Gastrocnemius medialis (tissue), 4 donors: ENCODE measurements at regions not wholly inside any gene's neighbourhood (a gene's known extent, or its start where the extent isn't known, plus 50 kb on each side); places are given as distances from the start of the nearest gene placed in this dataset.

Experiments used
- ATAC-seq, 2 donors: fragments of 150-250 bp; one replicate each; pipeline ENCODE4 v1.9.1; 2016
- DNase-seq, 2 donors: peaks; one replicate each; pipeline ENCODE4 v3.0.0-alpha.2; 2019
- H3K27ac ChIP-seq, 4 donors: fragments of 200-600 bp; sonication (generic); 1 replicate in 1 of 4; 2 replicates in 3 of 4; pipeline ENCODE4 v1.5.1; 2016 to 2018; ENCODE audit warnings: mild to moderate bottlenecking in 2 of 4, moderate library complexity in 1 of 4
- H3K27me3 ChIP-seq, 3 donors: fragments of 200-600 bp; sonication (generic) in 2 of 3; 1 replicate in 1 of 3; 2 replicates in 2 of 3; pipeline versions ENCODE4 v1.5.1 to v1.6.0; 2016 to 2019; ENCODE audit warnings: mild to moderate bottlenecking in 1 of 3, moderate library complexity in 1 of 3
- H3K36me3 ChIP-seq, 2 donors: fragments of 200-600 bp; sonication (generic) in 1 of 2; one replicate each; pipeline ENCODE4 v1.5.1; 2017 to 2018
- H3K4me1 ChIP-seq, 2 donors: fragments of 200-600 bp; sonication (generic) in 1 of 2; one replicate each; pipeline ENCODE4 v1.5.1; 2016 to 2017; ENCODE audit warnings: mild to moderate bottlenecking in 2 of 2
- H3K4me3 ChIP-seq, 4 donors: fragments of 200-600 bp; sonication (generic) in 3 of 4; 1 replicate in 1 of 4; 2 replicates in 3 of 4; pipeline ENCODE4 v1.5.1; 2016 to 2019; ENCODE audit warnings: mild to moderate bottlenecking in 2 of 4
- H3K9me3 ChIP-seq, 3 donors: fragments of 200-600 bp; sonication (generic) in 2 of 3; 1 replicate in 1 of 3; 2 replicates in 2 of 3; pipeline ENCODE4 v1.5.1; 2016 to 2019
- CTCF ChIP-seq, 5 experiments: fragments of 450-650 bp in 3 of 5; fragments of 200-600 bp in 2 of 5; sonication (generic) in 2 of 5; IDR thresholded peaks in 4 of 5; conservative IDR thresholded peaks in 1 of 5; 1 replicate in 4 of 5; 2 replicates in 1 of 5; pipeline ENCODE4 v1.5.1; 2016 to 2019; ENCODE audit warnings: antibody characterized with exemption in 5 of 5, mild to moderate bottlenecking in 3 of 5, moderate library complexity in 3 of 5
- POLR2A ChIP-seq, 2 donors: fragments of 450-650 bp; IDR thresholded peaks; one replicate each; pipeline ENCODE4 v1.6.1; 2017; ENCODE audit warnings: antibody characterized with exemption in 2 of 2, mild to moderate bottlenecking in 2 of 2, moderate library complexity in 2 of 2
- in situ Hi-C, 4 donors: fragments of 200-750 bp; cut with MboI; loops; one replicate each; pipeline versions ENCODE4 v1.15.0 to v1.8.0; 2017; ENCODE audit warnings: low sequenced_read_pairs in 4 of 4
- intact Hi-C: fragments of 100-400 bp; cut with DNase I; formaldehyde crosslinking; loops from one replicate; pipeline ENCODE4 v1.15.1; 2023; ENCODE audit warnings: low total_unique reads

GRCh38 chr2:59490192-59490591 is 1063.3 kb downstream of the BCL11A start:
- no peak for ATAC-seq
- no peaks in the 10 kb centered on the region for H3K4me1 ChIP-seq
- intact Hi-C loops, result no loop called here

GRCh38 chr2:59484673-59485072 is 1068.8 kb downstream of the BCL11A start:
- in situ Hi-C loops (no loop called here), intact Hi-C loops (no loop called here)
- Histone ChIP-seq H3K27me3 (no peaks in the 10 kb centered on the region), H3K4me3 (no peak overlapping the region), H3K36me3 (no peaks in the 10 kb centered on the region), H3K9me3 (no peaks in the 10 kb centered on the region), H3K4me1 (no peaks in the 10 kb centered on the region), H3K27ac (no peak overlapping the region)
- TF ChIP-seq CTCF (IDR thresholded peaks at IDR 0.05 in 4 of 5, conservative IDR thresholded peaks at IDR 0.05 in 1 of 5) (no peak), POLR2A (IDR thresholded peaks at IDR 0.05) (no peak)
- ATAC-seq, result no peak
- DNase-seq, result no peak

More at GRCh38 chr2:59490192-59490591, 1063.3 kb downstream of the BCL11A start:
- Histone ChIP-seq H3K36me3 (no peaks in the 10 kb centered on the region), H3K27me3 (no peaks in the 10 kb centered on the region), H3K4me3 (no peak overlapping the region), H3K27ac (no peak overlapping the region), H3K9me3 (no peaks in the 10 kb centered on the region)
- no peak for DNase-seq
- no peak for TF ChIP-seq POLR2A (IDR thresholded peaks at IDR 0.05)
- no peak for TF ChIP-seq CTCF (IDR thresholded peaks at IDR 0.05 in 4 of 5, conservative IDR thresholded peaks at IDR 0.05 in 1 of 5)
- in situ Hi-C loops, result no loop called here

GRCh38 chr2:59463426-59463825 is 1090.0 kb downstream of the BCL11A start:
- Histone ChIP-seq H3K4me3 (no peak overlapping the region), H3K9me3 (no peaks in the 10 kb centered on the region), H3K27me3 (no peaks in the 10 kb centered on the region), H3K27ac (no peak overlapping the region), H3K36me3 (no peaks in the 10 kb centered on the region), H3K4me1 (no peaks in the 10 kb centered on the region)
- DNase-seq (no peak), ATAC-seq (no peak)
- TF ChIP-seq CTCF (IDR thresholded peaks at IDR 0.05 in 4 of 5, conservative IDR thresholded peaks at IDR 0.05 in 1 of 5) (no peak), POLR2A (IDR thresholded peaks at IDR 0.05) (no peak)
- intact Hi-C loops (no loop called here), in situ Hi-C loops (no loop called here)

- intact Hi-C loops, result no loop called here
- ATAC-seq (no peak), DNase-seq (no peak)
- no peaks in the 10 kb centered on the region for H3K4me1 ChIP-seq
- in situ Hi-C loops, result no loop called here
- TF ChIP-seq CTCF (IDR thresholded peaks at IDR 0.05 in 4 of 5, conservative IDR thresholded peaks at IDR 0.05 in 1 of 5) (no peak), POLR2A (IDR thresholded peaks at IDR 0.05) (no peak)
- no peak overlapping the region for H3K27ac ChIP-seq
- H3K9me3 ChIP-seq, result no peaks in the 10 kb centered on the region
- no peaks in the 10 kb centered on the region for H3K36me3 ChIP-seq
- H3K4me3 ChIP-seq, result no peak overlapping the region
- no peaks in the 10 kb centered on the region for H3K27me3 ChIP-seq
These were observed 1090.8 kb downstream of the BCL11A start for GRCh38 chr2:59462422-59463197.

- in situ Hi-C loops, result no loop called here
- no peak overlapping the region for H3K4me3 ChIP-seq
- H3K36me3 ChIP-seq, result no peaks in the 10 kb centered on the region
- ATAC-seq (no peak), DNase-seq (no peak)
- H3K4me1 ChIP-seq, result no peaks in the 10 kb centered on the region
- no peak for TF ChIP-seq CTCF (IDR thresholded peaks at IDR 0.05 in 4 of 5, conservative IDR thresholded peaks at IDR 0.05 in 1 of 5)
- TF ChIP-seq POLR2A (IDR thresholded peaks at IDR 0.05), result no peak
- no peak overlapping the region for H3K27ac ChIP-seq
- H3K9me3 ChIP-seq, result no peaks in the 10 kb centered on the region
- intact Hi-C loops, result no loop called here
- H3K27me3 ChIP-seq, result no peaks in the 10 kb centered on the region
These were observed 1092.3 kb downstream of the BCL11A start for GRCh38 chr2:59461127-59461526.
